GM12873 (cell line): ENCODE measurements at regions not wholly inside any gene's neighbourhood (a gene's known extent, or its start where the extent isn't known, plus 50 kb on each side); places are given as distances from the start of the nearest gene placed in this dataset.

Experiments
- CTCF ChIP-seq: IDR thresholded peaks from 2 replicates; pipeline ENCODE4 v1.5.1; 2012; ENCODE audit warnings: low read depth, mild to moderate bottlenecking, moderate library complexity, low read length, control low read depth; ENCODE audit not compliant: insufficient read depth; ENCODE audit errors: missing control alignments

GRCh38 chr18:37669991-37670534 is 104.5 kb upstream of the CELF4 start:
- TF ChIP-seq CTCF = no peak

- no peak for TF ChIP-seq CTCF
Measured at GRCh38 chr18:37668971-37669747, 103.6 kb upstream of the CELF4 start.

GRCh38 chr18:37667836-37668235 is 102.2 kb upstream of the CELF4 start:
- TF ChIP-seq CTCF = no peak

GRCh38 chr18:37666991-37667390 is 101.4 kb upstream of the CELF4 start:
- no peak for TF ChIP-seq CTCF

- TF ChIP-seq CTCF = no peak
Measured at GRCh38 chr18:37666451-37666850, 100.9 kb upstream of the CELF4 start.

GRCh38 chr18:37665346-37665745 is 99.7 kb upstream of the CELF4 start:
- no peak for TF ChIP-seq CTCF

GRCh38 chr18:37663446-37663845 is 97.8 kb upstream of the CELF4 start:
- no peak for TF ChIP-seq CTCF
